ENCODE measurements at regions not wholly inside any gene's neighbourhood (a gene's known extent, or its start where the extent isn't known, plus 50 kb on each side); places are given as distances from the start of the nearest gene placed in this dataset.

DNA sequence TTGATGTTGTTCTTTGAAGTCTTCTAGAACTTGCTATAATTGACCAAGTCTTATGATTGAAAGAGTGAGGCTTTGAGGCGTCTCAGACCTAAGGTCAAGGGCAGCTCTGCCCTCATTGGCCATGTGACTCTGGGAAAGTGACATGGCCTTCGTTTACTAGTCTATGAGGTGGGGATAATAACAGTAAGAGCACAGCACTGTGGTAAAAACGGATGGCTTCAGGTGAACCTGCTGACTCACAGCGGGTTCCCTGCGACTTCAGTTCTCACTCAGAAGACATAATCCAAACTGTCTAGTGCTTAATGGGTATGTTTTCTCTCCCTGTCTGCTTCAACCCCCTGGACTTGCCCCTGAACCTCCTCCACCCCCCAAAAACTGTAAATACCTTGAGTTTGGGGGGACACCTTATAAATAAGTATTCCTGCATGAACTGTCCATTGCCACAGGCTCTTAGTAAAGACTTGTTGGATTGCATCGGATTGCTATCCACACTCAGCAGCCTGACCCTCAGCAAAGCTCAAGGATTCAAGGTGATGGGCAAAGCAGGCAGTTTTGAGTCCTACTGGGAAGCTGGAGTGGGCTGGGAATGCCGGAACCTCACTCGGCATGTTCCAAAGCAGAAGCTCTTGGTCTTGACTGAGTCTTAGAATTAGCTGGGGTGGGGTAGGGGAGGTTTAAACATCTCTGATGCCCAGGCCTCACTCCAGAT lies 304.6 kb downstream of the KLF6 start:
- no peak overlapping the region for H3K4me3 ChIP-seq
- no peaks in the 10 kb centered on the region for H3K36me3 ChIP-seq (ENCODE audit: low read depth, missing control alignments)
- no peaks in the 10 kb centered on the region for H3K27me3 ChIP-seq
- TF ChIP-seq CTCF (IDR thresholded peaks at IDR 0.05), result no peak
- no peak for TF ChIP-seq POLR2A (IDR thresholded peaks at IDR 0.05)
- intact Hi-C loops (cut with DNase I; ENCODE audit: low total_unique reads), result no loop called here
- no peaks in the 10 kb centered on the region for H3K4me1 ChIP-seq
- no peak for DNase-seq
- 89 to 94% methylated on average over 7 to 8 of the region's 8 CpGs for WGBS, 2 donors
- no peak overlapping the region for H3K27ac ChIP-seq
- H3K9me3 ChIP-seq, result no peaks in the 10 kb centered on the region

DNA sequence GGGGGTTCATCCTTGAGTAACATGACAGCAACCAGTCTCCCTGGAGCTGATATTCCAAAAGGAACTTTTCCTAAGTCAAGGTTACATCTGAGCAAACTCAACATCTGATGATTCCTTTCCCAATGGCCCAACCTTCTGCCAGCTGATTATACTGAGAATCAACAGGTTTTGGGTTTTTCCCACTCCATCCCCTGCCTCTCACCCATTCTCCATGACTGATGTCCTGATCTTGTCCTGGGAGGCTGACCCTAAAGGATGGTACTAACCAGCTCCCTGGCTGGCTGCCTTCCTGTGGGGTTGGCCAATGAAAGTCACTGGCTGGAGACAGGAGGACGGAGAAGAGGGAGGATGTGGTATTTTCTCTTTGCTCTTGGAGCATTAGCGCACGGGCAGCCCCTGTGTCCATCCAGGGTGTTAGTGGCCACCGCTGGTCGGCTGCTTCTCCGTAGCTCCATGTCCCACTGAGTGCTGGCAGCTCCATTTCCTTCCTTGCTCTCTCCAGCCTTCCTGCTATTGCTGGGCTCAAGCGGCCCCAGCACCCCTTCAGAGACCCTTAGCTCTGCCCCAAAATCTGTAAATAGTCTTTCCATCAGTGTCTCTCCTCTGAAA lies 306.2 kb upstream of the PITRM1 start:
- Histone ChIP-seq H3K4me1 (no peaks in the 10 kb centered on the region), H3K27me3 (no peaks in the 10 kb centered on the region), H3K4me3 (no peak overlapping the region), H3K36me3 (ENCODE audit: low read depth, missing control alignments) (no peaks in the 10 kb centered on the region), H3K9me3 (no peaks in the 10 kb centered on the region), H3K27ac (no peak overlapping the region)
- TF ChIP-seq POLR2A (IDR thresholded peaks at IDR 0.05) (no peak), CTCF (IDR thresholded peaks at IDR 0.05) (no peak)
- WGBS, 2 donors, result 95 to 97% methylated on average over 7 of the region's 7 CpGs
- no peak for DNase-seq
- intact Hi-C loops (cut with DNase I; ENCODE audit: low total_unique reads), result no loop called here

DNA sequence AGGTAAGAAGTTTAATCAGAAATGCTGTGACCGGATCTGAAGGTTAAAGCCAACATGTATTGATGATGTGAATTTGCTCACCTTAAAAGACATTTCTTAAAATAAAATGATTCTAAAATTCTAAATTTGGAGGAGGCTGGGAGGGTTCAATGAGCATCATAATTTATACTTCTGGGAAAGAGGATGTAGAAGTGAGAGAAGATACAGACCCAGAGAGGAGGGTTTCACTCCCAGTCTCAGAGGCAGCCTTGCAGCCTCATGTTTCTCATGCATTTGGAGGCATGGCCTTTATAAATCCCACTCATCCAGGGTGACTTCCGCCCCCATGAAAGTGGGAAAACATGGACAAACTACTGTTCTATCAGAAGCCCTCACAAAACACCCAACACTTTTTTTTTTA lies 305.6 kb upstream of the PITRM1 start:
- intact Hi-C loops (cut with DNase I; ENCODE audit: low total_unique reads), result no loop called here
- 93 to 95% methylated on average over 2 of the region's 2 CpGs for WGBS, 2 donors
- H3K4me3 ChIP-seq, result no peak overlapping the region
- H3K27ac ChIP-seq, result no peak overlapping the region
- no peaks in the 10 kb centered on the region for H3K36me3 ChIP-seq (ENCODE audit: low read depth, missing control alignments)
- TF ChIP-seq POLR2A (IDR thresholded peaks at IDR 0.05) (no peak), CTCF (IDR thresholded peaks at IDR 0.05) (no peak)
- no peaks in the 10 kb centered on the region for H3K9me3 ChIP-seq
- DNase-seq, result no peak
- no peaks in the 10 kb centered on the region for H3K4me1 ChIP-seq
- no peaks in the 10 kb centered on the region for H3K27me3 ChIP-seq

GRCh38 chr10:3477683-3478082 lies 305.1 kb upstream of the PITRM1 start:
- intact Hi-C loops (cut with DNase I; ENCODE audit: low total_unique reads), result no loop called here
- Histone ChIP-seq H3K27ac (no peak overlapping the region), H3K9me3 (no peaks in the 10 kb centered on the region), H3K27me3 (no peaks in the 10 kb centered on the region), H3K36me3 (ENCODE audit: low read depth, missing control alignments) (no peaks in the 10 kb centered on the region), H3K4me1 (peaks cover 3% of the 10 kb centered on the region), H3K4me3 (no peak overlapping the region)
- TF ChIP-seq POLR2A (IDR thresholded peaks at IDR 0.05) (no peak), CTCF (IDR thresholded peaks at IDR 0.05) (no peak)
- no peak for DNase-seq
- 46 to 59% methylated on average over 3 of the region's 3 CpGs for WGBS, 2 donors
